A549 (cell line): ENCODE measurements at regions not wholly inside any gene's neighbourhood (a gene's known extent, or its start where the extent isn't known, plus 50 kb on each side); places are given as distances from the start of the nearest gene placed in this dataset.
"Not testable (repeated sequence)": the region's sequence is repeated elsewhere in the genome, so short reads cannot be mapped to it uniquely, and the experiment has no call there.

Experiments
- ATAC-seq, 2 experiments: fragments of 200-7000 bp in 1 of 2; fragments of >200 bp in 1 of 2; cut with Nextera tagmentation in 1 of 2; cut with Tn5 transposase in 1 of 2; 3 replicates each; pipeline versions ENCODE4 v1.8.0 to v1.9.1; 2018 to 2020; ENCODE audit warnings: mild to moderate bottlenecking in 1 of 2, moderate library complexity in 1 of 2
- CTCF ChIA-PET: fragments of 300-600 bp; sonication (Branson Sonifier 250); formaldehyde crosslinking; extraction: SDS; loops from one replicate; lab custom pipeline; 2021; ENCODE audit warnings: antibody characterized with exemption, inconsistent platforms; lab: Yijun Ruan, JAX
- POLR2A ChIA-PET: fragments of 350-600 bp; formaldehyde crosslinking; extraction: SDS; loops from one replicate; lab custom pipeline; 2021; ENCODE audit warnings: antibody characterized with exemption, inconsistent platforms; lab: Yijun Ruan, JAX
- DNase-seq, 2 experiments: peaks; one replicate each; pipeline versions ENCODE4 v3.0.0 to v3.0.0-alpha.2; 2011 to 2016; ENCODE audit warnings: low read depth in 1 of 2, low spot score in 1 of 2
- FAIRE-seq: peaks from 2 replicates; lab custom pipeline; 2011; peaks lifted over from hg19 to GRCh38; lab: Jason Lieb, UNC
- H3K27ac ChIP-seq, 2 experiments: fragments of >200 bp; sonication (Bioruptor Twin); formaldehyde crosslinking; 3 replicates each; pipeline ENCODE4 v1.5.1; 2016 to 2017
- H3K4me1 ChIP-seq: fragments of >200 bp; sonication (Bioruptor Twin); formaldehyde crosslinking; 3 replicates; pipeline ENCODE4 v1.6.1; 2016
- H3K4me2 ChIP-seq: fragments of >200 bp; sonication (Bioruptor Twin); formaldehyde crosslinking; 3 replicates; pipeline ENCODE4 v1.6.1; 2016
- H3K4me3 ChIP-seq: fragments of >200 bp; sonication (Bioruptor Twin); formaldehyde crosslinking; 3 replicates; pipeline ENCODE4 v1.5.1; 2016
- H3K9me3 ChIP-seq: fragments of >200 bp; sonication (Bioruptor Twin); formaldehyde crosslinking; 3 replicates; pipeline ENCODE4 v1.6.1; 2016
- CBX8 ChIP-seq: fragments of 200-600 bp; sonication (generic); IDR thresholded peaks from 2 replicates; pipeline ENCODE4 v1.6.1; 2016
- CEBPB ChIP-seq, 2 experiments: fragments of >200 bp in 1 of 2; sonication (Bioruptor Twin) in 1 of 2; formaldehyde crosslinking in 1 of 2; IDR thresholded peaks; 2 replicates each; pipeline ENCODE4 v1.6.1; 2012 to 2016
- ELK1 ChIP-seq: fragments of 150-350 bp; IDR thresholded peaks from 2 replicates; pipeline ENCODE4 v1.6.1; 2014; ENCODE audit warnings: low read depth, mild to moderate bottlenecking, low read length
- EP300 ChIP-seq, 2 experiments: fragments of >200 bp; sonication (Bioruptor Twin); formaldehyde crosslinking; IDR thresholded peaks; 2 replicates in 1 of 2; 3 replicates in 1 of 2; pipeline ENCODE4 v1.6.1; 2016 to 2017
- ESRRA ChIP-seq: fragments of 150-350 bp; IDR thresholded peaks from 2 replicates; pipeline ENCODE4 v1.6.1; 2014; ENCODE audit warnings: mild to moderate bottlenecking, low read length, borderline replicate concordance
- FOSB ChIP-seq: fragments of 250-450 bp; sonication (Bioruptor Pico); IDR thresholded peaks from 2 replicates; pipeline ENCODE4 v1.5.0; 2020; ENCODE audit warnings: mild to moderate bottlenecking, moderate library complexity
- FOSL2 ChIP-seq, 2 experiments: fragments of 450-650 bp in 1 of 2; fragments of >200 bp in 1 of 2; sonication (Bioruptor Twin) in 1 of 2; formaldehyde crosslinking; IDR thresholded peaks; 2 replicates each; pipeline versions ENCODE4 v1.5.0 to v1.6.1; 2016 to 2020; ENCODE audit warnings: mild to moderate bottlenecking in 1 of 2, moderate library complexity in 1 of 2
- HDAC2 ChIP-seq: fragments of 200-600 bp; sonication (generic); IDR thresholded peaks from 2 replicates; pipeline ENCODE4 v1.6.1; 2016
- HEYL ChIP-seq: fragments of 250-450 bp; sonication (Bioruptor Pico); IDR thresholded peaks from 2 replicates; pipeline ENCODE4 v1.8.0; 2021; ENCODE audit warnings: mild to moderate bottlenecking, moderate library complexity
- HMGXB4 ChIP-seq: fragments of 250-450 bp; sonication (Bioruptor Pico); IDR thresholded peaks from 2 replicates; pipeline ENCODE4 v1.5.0; 2021; ENCODE audit warnings: mild to moderate bottlenecking, moderate library complexity, borderline replicate concordance
- HOXB13 ChIP-seq: fragments of 250-450 bp; sonication (Bioruptor Pico); IDR thresholded peaks from 2 replicates; pipeline ENCODE4 v1.5.0; 2020; ENCODE audit warnings: low read depth, mild to moderate bottlenecking, moderate library complexity
- JUN ChIP-seq, 2 experiments: fragments of >200 bp; sonication (Bioruptor Twin); formaldehyde crosslinking; IDR thresholded peaks; 2 replicates in 1 of 2; 3 replicates in 1 of 2; pipeline ENCODE4 v1.6.1; 2016 to 2017
- KDM1A ChIP-seq: fragments of 200-600 bp; sonication (generic); IDR thresholded peaks from 2 replicates; pipeline ENCODE4 v1.6.1; 2016; ENCODE audit warnings: low read depth, mild to moderate bottlenecking
- MAFK ChIP-seq: fragments of 450-650 bp; IDR thresholded peaks from 2 replicates; pipeline ENCODE4 v1.6.1; 2014; ENCODE audit not compliant: partially characterized antibody
- MYC ChIP-seq: IDR thresholded peaks from 2 replicates; pipeline ENCODE4 v1.6.1; 2012; ENCODE audit warnings: mild to moderate bottlenecking, inconsistent platforms, low read length, improper control_type of control experiment, borderline replicate concordance
- NFE2L2 ChIP-seq: fragments of 150-350 bp; conservative IDR thresholded peaks from 2 replicates; pipeline ENCODE4 v1.6.1; 2014; ENCODE audit warnings: low read length
- NR3C1 ChIP-seq: fragments of >200 bp; sonication (Bioruptor Twin); formaldehyde crosslinking; IDR thresholded peaks from 3 replicates; pipeline ENCODE4 v1.6.1; 2017
- RARB ChIP-seq: fragments of 250-450 bp; sonication (Bioruptor Pico); IDR thresholded peaks from 2 replicates; pipeline ENCODE4 v1.8.0; 2021; ENCODE audit warnings: mild to moderate bottlenecking, moderate library complexity
- USF2 ChIP-seq: fragments of 450-650 bp; IDR thresholded peaks from 2 replicates; pipeline ENCODE4 v1.6.1; 2014; ENCODE audit warnings: antibody characterized with exemption
- WGBS: methylation state at CpG from one replicate; pipeline ENCODE4 v1.1.6; 2017; ENCODE audit errors: missing lambda C conversion rate; 5-methylcytosine and 5-hydroxymethylcytosine counted together

- WGBS: 57% methylated on average over 8 of the region's 8 CpGs
- Histone ChIP-seq H3K4me2 (no peak overlapping the region), H3K27ac (no peak overlapping the region), H3K4me3 (no peak overlapping the region), H3K9me3 (no peaks in the 10 kb centered on the region; the same call in 2 of the 3 replicates), H3K4me1 (no peaks in the 10 kb centered on the region)
- ATAC-seq (no peak), DNase-seq (no peak), FAIRE-seq (no peak)
- CTCF ChIA-PET: interaction anchor here (0.8 to 1.6 kb wide), 4 partner anchors 12 to 330 kb away, joined by 3 to 5 read pairs (median 4); no protein-coding TSS in a partner anchor
- TF ChIP-seq HMGXB4 (CRISPR knock-in tag) (no peak), MAFK (no peak), FOSB (CRISPR knock-in tag) (no peak), NFE2L2 (no peak), ESRRA (no peak), HOXB13 (CRISPR knock-in tag) (no peak), CEBPB (IDR thresholded peaks at IDR 0.05) (no peak), FOSL2 (IDR thresholded peaks at IDR 0.05) (no peak), FOSL2 (CRISPR knock-in tag; IDR thresholded peaks at IDR 0.05) (no peak), MYC (no peak), USF2 (no peak), HEYL (CRISPR knock-in tag) (no peak), NR3C1 (no peak), KDM1A (no peak), RARB (no peak), EP300 (IDR thresholded peaks at IDR 0.05) (no peak), CBX8 (no peak), JUN (IDR thresholded peaks at IDR 0.05) (no peak), ELK1 (no peak)
- POLR2A ChIA-PET: no interaction called here
These were observed 104.9 kb downstream of the TMEM130 start for GRCh38 chr7:98764946-98765345.

GRCh38 chr7:98770085-98770484 lies 99.7 kb downstream of the TMEM130 start:
- POLR2A ChIA-PET: not testable (repeated sequence)

GRCh38 chr7:98771519-98771918 lies 98.3 kb downstream of the TMEM130 start:
- H3K9me3 ChIP-seq: no peaks in the 10 kb centered on the region
- ChIA-PET POLR2A (no interaction called here), CTCF (interaction anchor here (1.4 kb wide), 1 partner anchor 70 kb away, joined by 5 read pairs; no protein-coding TSS in a partner anchor)
- TF ChIP-seq HDAC2: no peak
- TF ChIP-seq MAFK: peak; percentile 94
- H3K4me1 ChIP-seq: 0 out of 3 replicates have a peak, but pooled peaks cover 4% of the 10 kb centered on the region
- H3K27ac ChIP-seq: no peak overlapping the region
- H3K4me3 ChIP-seq: no peak overlapping the region
- no peak for FAIRE-seq
- WGBS: 61% methylated on average over 6 of the region's 6 CpGs
- no peak for DNase-seq
- ATAC-seq: peak; percentile 40 to 48; a peak in 3 of 6 replicates
- no peak overlapping the region for H3K4me2 ChIP-seq

More at GRCh38 chr7:98770085-98770484, 99.7 kb downstream of the TMEM130 start:
- ATAC-seq, H3K4me3 ChIP-seq, H3K27ac ChIP-seq, H3K4me1 ChIP-seq, H3K4me2 ChIP-seq, DNase-seq, H3K9me3 ChIP-seq, FAIRE-seq: not testable (repeated sequence)
- TF ChIP-seq MAFK: peak; percentile 62
- CTCF ChIA-PET: interaction anchor here (1.5 to 2.0 kb wide), 2 partner anchors 25 to 71 kb away, joined by 3 to 5 read pairs; no protein-coding TSS in a partner anchor
- WGBS: 54% methylated on average over 5 of the region's 5 CpGs
